ENCODE measurements at regions not wholly inside any gene's neighbourhood (a gene's known extent, or its start where the extent isn't known, plus 50 kb on each side); places are given as distances from the start of the nearest gene placed in this dataset.

GRCh38 chr11:109939166-109939810 lies 153.9 kb upstream of the ZC3H12C start:
- no peak overlapping the region for H3K4me3 ChIP-seq
- H3K9me2 ChIP-seq (replicated peaks; ENCODE audit: insufficient read depth) = no peaks in the 10 kb centered on the region
- TF ChIP-seq CTCF (IDR thresholded peaks at IDR 0.05; ENCODE audit: poor library complexity) (peak; percentile 80), EZH2 (IDR thresholded peaks at IDR 0.05; ENCODE audit: borderline replicate concordance) (no peak)
- WGBS (ENCODE audit: low lambda C conversion rate, missing lambda C conversion rate) = 3% methylated on average over 1 of the region's 1 CpG
- no peaks in the 10 kb centered on the region for H4K20me1 ChIP-seq (ENCODE audit: insufficient read depth, poor library complexity, severe bottlenecking)
- no peaks in the 10 kb centered on the region for H3K36me3 ChIP-seq (replicated peaks; ENCODE audit: insufficient read depth, low read depth)
- H2AFZ ChIP-seq = no peak overlapping the region
- no peak overlapping the region for H3K27ac ChIP-seq
- H3K27me3 ChIP-seq = peaks cover 5% of the 10 kb centered on the region
- H3K9me3 ChIP-seq (ENCODE audit: low read depth) = no peaks in the 10 kb centered on the region
- peak; percentile 87 for DNase-seq (ENCODE audit: low spot score)
- H3K79me2 ChIP-seq = no peaks in the 10 kb centered on the region
- H3K4me1 ChIP-seq (ENCODE audit: insufficient read depth) = no peaks in the 10 kb centered on the region
- no peak overlapping the region for H3K4me2 ChIP-seq

GRCh38 chr11:109940816-109941215 lies 152.4 kb upstream of the ZC3H12C start:
- peak; percentile 10 for DNase-seq (ENCODE audit: low spot score)
- H3K9me3 ChIP-seq (ENCODE audit: low read depth) = no peaks in the 10 kb centered on the region
- H3K4me2 ChIP-seq = no peak overlapping the region
- 76% methylated on average over 8 of the region's 8 CpGs for WGBS (ENCODE audit: low lambda C conversion rate, missing lambda C conversion rate)
- H2AFZ ChIP-seq = no peak overlapping the region
- no peaks in the 10 kb centered on the region for H3K79me2 ChIP-seq
- H3K27ac ChIP-seq = no peak overlapping the region
- H3K36me3 ChIP-seq (replicated peaks; ENCODE audit: insufficient read depth, low read depth) = no peaks in the 10 kb centered on the region
- H3K4me1 ChIP-seq (ENCODE audit: insufficient read depth) = no peaks in the 10 kb centered on the region
- no peaks in the 10 kb centered on the region for H3K9me2 ChIP-seq (replicated peaks; ENCODE audit: insufficient read depth)
- TF ChIP-seq CTCF (IDR thresholded peaks at IDR 0.05; ENCODE audit: poor library complexity) (no peak), EZH2phosphoT487 (IDR thresholded peaks at IDR 0.05; ENCODE audit: low read depth, severe bottlenecking, unreplicated experiment) (no peak), EZH2 (IDR thresholded peaks at IDR 0.05; ENCODE audit: borderline replicate concordance) (no peak)
- peaks cover 5% of the 10 kb centered on the region for H3K27me3 ChIP-seq
- no peak overlapping the region for H3K4me3 ChIP-seq
- no peaks in the 10 kb centered on the region for H4K20me1 ChIP-seq (ENCODE audit: insufficient read depth, poor library complexity, severe bottlenecking)

GRCh38 chr11:109945626-109946321 lies 147.4 kb upstream of the ZC3H12C start:
- WGBS (ENCODE audit: low lambda C conversion rate, missing lambda C conversion rate) = 74% methylated on average over 6 of the region's 6 CpGs
- no peak overlapping the region for H3K4me3 ChIP-seq
- peaks cover 5% of the 10 kb centered on the region for H3K27me3 ChIP-seq
- DNase-seq (ENCODE audit: low spot score) = no peak
- no peaks in the 10 kb centered on the region for H4K20me1 ChIP-seq (ENCODE audit: insufficient read depth, poor library complexity, severe bottlenecking)
- no peaks in the 10 kb centered on the region for H3K9me2 ChIP-seq (replicated peaks; ENCODE audit: insufficient read depth)
- TF ChIP-seq CTCF (IDR thresholded peaks at IDR 0.05; ENCODE audit: poor library complexity) (no peak), EZH2phosphoT487 (IDR thresholded peaks at IDR 0.05; ENCODE audit: low read depth, severe bottlenecking, unreplicated experiment) (no peak), EZH2 (IDR thresholded peaks at IDR 0.05; ENCODE audit: borderline replicate concordance) (no peak)
- H3K27ac ChIP-seq = no peak overlapping the region
- no peaks in the 10 kb centered on the region for H3K4me1 ChIP-seq (ENCODE audit: insufficient read depth)
- H2AFZ ChIP-seq = no peak overlapping the region
- H3K9me3 ChIP-seq (ENCODE audit: low read depth) = no peaks in the 10 kb centered on the region
- H3K36me3 ChIP-seq (replicated peaks; ENCODE audit: insufficient read depth, low read depth) = no peaks in the 10 kb centered on the region
- no peak overlapping the region for H3K4me2 ChIP-seq
- no peaks in the 10 kb centered on the region for H3K79me2 ChIP-seq
